Hematopoietic multipotent progenitor cell treated with erythropoietin and hydrocortisone succinate and interleukin-3 and kit ligand, for 4 days (in vitro differentiated cells): ENCODE measurements at regions not wholly inside any gene's neighbourhood (a gene's known extent, or its start where the extent isn't known, plus 50 kb on each side); places are given as distances from the start of the nearest gene placed in this dataset.
"Not testable (repeated sequence)": the region's sequence is repeated elsewhere in the genome, so short reads cannot be mapped to it uniquely, and the experiment has no call there.

Experiments
- DNase-seq: peaks from one replicate; pipeline ENCODE4 v3.0.0-alpha.2; 2015

DNA sequence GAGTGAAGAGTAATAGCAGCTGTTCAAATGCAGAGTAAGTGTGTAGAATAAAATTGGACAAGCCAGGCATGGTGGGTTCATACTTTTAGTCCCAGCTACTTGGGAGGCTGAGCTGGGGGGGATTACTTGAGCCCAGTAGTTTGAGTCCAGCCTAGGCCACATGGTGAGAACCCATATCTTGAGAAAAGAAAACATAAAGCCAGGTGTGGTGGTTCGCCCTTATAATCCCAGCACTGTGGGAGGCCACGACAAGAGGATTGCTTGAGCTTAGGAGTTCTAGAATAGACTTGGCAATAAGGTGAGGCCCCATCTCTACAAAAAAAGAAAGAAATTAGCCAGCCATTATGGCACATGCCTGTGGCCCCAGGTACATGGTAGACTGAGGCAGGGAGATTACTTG, 1241.1 kb downstream of the UQCRFS1 start:
- DNase-seq = no peak

DNA sequence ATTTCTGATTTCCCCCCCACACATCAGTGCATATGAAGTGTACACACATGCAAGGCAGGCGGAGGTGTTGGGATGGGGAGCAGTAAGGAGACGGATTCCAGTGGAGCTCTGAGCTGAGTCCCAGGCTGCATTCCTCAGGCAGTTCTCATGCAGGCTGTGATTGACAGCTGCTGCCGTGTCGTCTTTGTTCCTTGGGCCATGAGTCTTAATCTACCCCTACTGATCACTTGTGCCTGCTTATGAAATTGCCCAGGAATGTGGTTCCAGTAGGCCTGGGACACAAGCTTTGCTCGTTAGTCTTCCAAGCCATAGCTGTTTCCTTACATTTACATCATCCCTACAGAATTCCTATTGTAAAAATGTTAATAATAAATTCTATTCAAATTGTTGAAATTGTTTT, 1241.9 kb downstream of the UQCRFS1 start:
- DNase-seq = no peak

DNA sequence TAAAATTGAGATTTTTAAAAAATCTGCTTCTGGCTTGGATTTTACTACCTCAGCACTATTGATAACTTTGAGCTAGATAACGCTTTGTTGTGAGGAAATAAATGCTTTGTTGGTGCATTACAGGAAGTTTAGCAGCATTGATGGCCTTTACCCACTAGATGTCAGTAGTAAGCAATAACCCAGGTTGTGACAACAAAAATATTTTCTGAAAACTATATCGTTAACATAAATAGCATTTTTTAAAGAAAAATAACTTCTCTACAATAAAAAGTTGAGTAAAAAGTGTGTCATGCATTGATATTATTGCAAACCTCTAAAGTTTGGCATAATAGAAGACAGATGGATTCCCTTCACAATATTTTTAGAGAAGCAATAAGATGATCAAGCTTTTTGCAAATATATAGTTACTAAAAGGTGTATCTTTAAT, 1246.5 kb downstream of the UQCRFS1 start:
- DNase-seq = peak; percentile 33

DNA sequence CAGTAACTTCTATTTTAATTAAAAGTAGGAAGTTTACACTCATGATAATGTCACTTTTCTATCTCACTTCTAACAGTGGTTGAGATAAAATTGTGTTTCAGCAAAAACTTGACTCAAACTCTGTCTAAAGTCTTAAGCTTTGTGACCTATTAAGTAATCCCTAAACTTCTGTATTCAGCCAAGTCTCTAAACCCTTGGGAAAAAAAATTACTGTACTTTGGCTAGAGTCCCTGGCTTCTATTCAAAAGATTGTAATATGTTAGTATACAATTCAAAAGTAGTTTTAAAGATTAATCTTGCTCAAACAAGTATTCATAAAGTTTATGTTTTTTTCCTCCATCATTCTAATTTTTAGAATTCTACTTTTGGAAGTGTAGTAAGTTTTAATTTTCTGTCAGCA, 1248.8 kb downstream of the UQCRFS1 start:
- no peak for DNase-seq

DNA sequence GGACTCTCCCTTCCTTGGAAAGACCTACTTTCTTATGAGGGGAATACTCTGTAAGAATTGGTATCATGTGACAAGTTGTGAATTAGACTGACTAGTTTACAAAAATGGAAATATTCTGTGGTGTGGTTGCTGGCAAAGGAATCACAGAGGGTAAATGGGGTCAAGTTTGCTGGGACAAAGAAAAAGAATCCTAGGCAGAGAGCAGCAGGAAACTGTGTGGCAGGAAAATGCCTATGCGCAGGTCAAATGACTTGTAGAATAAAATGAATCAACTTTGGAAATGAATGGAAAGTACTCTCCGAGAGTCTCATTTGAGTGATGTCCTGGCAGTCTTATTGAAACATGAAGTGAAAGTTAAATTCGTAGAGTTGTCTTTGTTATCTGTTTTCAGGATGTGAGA, 1250.7 kb downstream of the UQCRFS1 start:
- DNase-seq = no peak

DNA sequence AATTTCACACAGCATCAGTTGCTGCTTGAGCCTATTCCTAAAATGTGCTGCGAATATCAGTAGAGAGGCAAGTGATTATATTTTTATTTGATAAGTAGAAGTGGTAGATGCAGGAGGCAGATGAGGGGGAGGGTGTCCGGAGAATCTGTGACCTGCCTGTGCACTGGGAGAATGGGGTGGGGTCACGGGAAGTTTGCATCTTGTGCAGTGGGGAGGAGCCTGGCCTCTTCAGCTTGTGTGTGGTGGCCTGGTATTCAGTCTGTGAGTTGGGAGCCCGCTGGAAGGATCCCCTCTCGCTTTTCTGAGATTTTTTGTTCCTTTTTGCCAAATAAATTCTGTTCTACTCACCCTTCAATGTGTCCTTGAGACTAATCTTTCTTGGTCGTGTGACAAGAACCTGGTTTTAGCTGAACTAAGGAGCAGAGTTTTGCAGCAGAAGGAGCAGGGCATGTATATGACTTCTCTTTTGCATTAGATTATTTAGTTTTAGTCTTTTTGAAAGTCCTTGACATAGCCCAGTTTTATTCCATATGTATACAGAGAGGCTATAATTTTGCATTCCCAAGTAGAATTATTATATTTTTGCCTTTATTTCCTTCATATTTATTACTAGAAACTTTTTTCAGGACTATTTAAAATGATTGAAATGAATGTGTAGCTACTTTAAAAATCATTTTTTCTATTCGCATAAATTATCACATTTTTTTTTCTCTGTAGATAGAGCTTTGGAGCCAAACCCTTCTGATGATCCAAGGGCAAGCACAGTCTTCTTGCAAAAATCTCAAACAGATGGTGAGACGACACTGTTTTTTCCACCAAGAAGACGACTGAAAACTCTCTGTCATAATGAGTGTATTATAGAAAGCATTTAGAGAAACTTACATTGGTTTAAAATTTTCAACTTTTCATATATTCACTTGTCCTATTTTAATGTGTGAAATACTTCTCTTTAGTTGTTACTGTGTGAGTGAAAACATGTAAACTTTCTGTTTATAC, 1257.2 kb downstream of the UQCRFS1 start:
- DNase-seq = no peak

DNA sequence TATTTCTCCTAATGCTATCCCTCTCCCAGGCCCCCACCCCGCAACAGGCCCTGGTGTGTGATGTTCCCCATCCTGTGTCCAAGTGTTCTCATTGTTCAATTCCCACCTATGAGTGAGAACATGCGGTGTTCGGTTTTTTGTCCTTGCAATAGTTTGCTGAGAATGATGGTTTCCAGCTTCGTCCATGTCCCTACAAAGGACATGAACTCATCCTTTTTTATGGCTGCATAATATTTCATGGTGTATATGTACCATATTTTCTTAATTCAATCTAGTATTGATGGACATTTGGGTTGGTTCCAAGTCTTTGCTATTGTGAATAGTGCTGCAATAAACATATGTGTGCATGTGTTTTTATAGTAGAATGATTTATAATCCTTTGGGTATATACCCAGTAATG, 1270.3 kb downstream of the UQCRFS1 start:
- DNase-seq = not testable (repeated sequence)

DNA sequence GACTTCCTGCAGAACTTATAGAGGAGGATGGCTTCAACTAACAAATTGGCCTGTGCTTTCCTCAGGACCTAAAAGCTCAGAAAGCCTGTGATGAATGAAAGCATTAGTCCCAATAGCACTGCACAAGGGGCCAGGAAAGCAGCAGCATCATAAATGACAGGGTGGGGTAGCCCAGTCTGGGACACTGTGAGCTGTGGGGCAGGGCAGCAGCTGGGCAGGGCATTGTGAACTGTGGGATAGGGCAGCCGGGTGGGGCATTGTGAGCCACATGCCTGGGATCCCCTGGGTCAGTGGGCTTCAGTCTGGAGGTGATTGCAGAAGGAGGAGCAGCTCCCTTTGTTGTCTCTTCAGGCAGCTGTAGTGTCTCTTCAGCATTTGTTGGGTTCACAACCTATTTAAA, 1276.8 kb downstream of the UQCRFS1 start:
- no peak for DNase-seq

DNA sequence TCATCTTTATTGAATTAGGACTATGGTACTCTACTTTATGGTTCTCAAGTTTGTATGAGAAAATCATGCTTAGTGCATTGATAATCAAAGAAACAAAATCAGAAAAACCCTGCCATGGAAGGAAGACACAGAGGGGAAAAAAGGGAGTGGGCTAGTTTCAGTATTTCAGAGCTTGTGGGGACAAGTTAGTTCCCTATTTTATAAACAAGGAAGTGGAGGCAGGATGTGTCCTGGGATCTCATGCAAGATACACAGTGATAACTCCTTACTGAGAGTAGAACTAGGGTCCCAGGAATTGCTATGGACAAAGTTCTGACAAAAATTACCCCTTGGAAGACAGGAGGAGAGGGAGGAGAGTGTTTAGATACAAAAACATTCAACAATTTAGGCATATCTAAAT, 1277.3 kb downstream of the UQCRFS1 start:
- no peak for DNase-seq

DNA sequence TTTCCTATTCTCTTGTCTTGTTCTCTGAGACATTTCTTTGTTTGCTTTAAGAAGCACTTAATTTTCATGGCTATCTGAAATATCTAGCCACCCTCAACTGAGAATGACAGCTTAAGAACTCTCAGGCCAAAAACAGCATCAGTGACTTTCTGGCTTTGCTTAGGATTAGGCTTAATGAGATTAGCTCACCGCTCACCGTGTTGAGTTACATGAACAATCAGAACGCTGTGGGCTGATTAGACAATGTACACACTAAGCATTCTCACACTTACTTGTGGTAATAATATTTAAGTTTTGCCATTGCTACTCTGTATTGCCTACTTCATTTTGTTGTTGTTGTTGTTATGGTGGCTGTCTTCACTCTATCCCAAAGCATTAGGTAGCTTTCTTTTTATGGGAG, 1283.6 kb downstream of the UQCRFS1 start:
- DNase-seq = no peak

DNA sequence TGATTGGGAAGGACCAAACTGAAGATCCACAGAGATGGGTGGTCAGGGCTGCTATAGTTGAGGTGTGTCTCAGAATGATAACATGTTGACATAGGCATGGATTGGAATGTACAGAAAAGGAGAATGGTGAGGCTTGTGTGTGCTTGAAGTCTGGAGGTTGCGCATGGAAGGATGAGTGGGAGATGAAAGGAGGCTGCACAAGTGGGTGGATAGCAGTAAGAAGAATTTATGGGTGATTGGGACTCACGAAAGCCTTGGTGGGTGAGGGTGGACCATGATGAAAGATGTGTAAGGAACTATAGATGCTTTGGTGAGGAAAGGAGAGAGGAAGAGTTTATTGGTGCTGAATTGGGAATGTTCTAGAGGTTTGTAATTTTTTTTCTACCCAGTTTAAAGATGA, 1287.7 kb downstream of the UQCRFS1 start:
- DNase-seq = no peak

DNA sequence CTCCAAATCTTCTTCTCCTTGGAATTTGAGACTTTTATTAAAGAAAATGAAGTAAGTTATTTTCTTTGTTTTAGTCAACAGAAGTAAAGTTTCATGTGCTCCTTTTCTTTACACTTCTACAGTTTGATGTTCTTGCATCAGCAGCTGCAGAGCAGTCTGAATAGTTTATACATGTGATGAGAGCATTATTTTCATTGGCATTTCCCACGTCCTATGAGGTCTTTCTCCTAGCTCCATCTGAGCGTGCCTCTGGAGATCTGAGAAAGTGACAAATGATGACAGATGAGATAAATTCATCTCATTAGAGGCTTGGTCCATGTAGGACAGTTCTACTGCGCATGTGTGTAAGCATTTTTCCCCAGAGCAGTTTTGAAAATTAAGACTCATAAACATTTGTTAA, 1290.0 kb downstream of the UQCRFS1 start:
- DNase-seq = no peak

DNA sequence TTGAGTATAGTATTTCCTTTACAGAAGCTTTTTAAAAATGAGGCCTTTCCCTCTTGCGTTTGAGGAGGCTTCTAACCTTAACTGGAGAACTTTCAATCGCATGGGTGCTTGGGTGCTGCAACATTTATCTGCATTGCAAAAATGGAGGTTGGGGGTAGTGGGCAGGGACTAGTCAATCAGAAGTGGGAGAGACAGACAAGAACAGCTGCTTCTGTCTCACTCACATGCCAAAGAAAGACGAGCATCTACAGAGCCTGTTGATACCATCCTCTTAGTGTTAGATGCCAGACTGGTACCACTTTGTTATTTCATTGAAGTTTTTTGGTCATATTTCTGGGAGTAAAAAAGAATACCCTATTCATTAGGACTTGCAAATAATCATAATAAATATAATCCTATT, 1292.2 kb downstream of the UQCRFS1 start:
- DNase-seq = no peak

DNA sequence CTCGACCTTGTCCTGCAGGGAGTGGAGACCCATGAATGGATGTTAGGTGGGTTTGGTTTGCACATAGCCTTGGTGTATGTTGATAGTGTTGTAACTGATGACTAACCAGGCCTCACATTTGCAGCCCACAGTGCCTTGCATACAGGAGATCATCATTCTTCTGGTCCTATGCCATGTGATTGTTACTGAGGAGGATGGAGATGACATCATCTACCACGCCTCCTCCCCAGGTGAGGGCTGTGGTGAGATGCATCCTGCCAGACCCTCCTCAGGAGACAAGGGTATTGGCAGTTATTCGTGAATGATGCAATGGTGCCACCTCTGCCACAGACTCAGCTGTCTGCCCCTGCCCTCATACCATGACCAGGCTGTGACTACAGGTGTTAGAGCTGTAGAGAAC, 1294.1 kb downstream of the UQCRFS1 start:
- no peak for DNase-seq

DNA sequence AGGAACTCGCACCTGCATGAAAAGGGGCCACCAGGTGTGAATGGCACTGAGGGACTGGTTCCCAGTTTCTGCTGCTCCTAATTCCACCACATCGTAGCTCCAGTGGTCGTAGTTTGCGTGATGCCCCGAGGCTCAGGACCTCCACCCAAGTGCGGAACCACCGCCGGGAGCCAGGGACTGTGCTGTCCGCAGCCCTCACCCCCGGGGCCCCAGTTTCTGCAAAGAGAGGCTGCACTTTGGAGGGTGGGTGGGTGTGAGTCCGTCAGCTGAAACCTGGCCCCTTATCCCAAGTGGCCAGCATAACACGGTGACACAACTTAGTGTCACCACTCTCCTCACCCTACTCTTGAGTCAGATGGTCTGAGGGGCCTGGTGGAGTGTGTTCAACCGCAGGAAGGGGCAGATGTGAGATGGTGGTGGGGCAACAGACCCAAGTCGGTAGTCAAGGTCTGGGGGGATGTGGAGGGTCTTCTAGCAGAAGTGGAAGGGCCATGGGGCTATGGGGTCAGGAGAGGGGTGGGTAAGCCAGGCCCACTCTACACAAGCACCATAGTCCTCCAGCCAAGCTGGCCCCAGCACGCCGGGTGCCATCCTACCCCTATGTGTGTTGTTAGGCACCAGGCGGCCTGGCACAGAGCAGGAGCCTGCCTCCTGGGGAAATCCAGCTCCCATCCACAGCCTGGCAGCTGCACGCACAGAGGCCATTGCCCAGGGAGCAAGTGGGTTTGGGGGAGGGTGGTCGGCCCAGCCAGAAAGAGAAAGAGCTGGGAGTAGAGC, 1301.6 kb downstream of the UQCRFS1 start:
- DNase-seq = no peak

DNA sequence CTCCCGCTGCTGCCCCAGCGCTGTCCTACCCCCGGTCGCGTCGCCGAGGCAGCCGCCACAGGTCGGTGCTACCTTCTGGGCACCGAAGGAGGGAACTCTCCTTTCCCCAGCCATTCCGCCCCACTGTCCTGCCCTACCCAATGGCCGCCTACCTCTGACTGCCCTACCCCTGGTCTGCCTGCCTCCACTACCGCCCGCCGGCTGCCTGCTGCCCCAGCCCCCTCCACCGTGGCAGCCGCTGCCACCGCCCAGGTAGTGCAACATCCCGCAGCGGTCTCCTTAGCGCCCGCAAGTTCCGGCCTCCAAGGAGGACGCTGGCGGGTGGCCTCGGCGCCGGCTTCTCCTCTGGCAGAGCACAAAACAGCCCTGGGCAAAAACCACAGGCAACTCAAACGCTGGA, 1303.1 kb downstream of the UQCRFS1 start:
- DNase-seq = no peak

DNA sequence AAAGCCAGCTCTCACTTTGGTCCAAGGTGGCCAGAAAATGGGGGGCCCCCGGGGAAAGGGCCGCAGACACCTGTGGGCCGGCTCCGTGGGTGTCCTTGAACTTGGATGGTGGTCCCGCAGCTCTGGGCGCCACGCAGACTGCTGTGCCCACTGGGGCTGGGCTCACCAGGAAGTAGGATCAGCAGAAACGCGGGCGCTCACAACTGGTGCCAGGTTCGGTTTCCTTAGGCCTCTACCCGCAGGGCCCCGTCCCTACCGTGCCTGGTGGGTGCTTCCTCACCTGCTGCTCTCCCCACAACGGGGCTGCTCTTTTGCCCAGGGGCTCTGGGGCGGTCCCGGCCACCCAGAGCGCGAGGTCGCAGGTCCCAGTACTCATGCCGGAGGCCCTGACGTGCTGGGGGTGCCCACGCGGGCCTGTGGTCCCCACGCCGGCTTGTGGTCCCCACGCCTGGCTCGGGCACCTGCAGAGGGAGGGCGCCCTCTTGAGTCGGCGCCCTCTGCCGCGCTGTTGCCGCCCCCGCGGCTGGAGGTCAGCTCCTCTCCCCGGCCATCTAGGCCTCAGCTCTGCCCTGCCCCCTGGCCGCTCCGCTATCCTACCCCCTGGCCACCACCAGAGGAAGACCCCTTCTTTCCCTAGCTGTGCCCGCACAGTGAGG, 1303.6 kb downstream of the UQCRFS1 start:
- no peak for DNase-seq

DNA sequence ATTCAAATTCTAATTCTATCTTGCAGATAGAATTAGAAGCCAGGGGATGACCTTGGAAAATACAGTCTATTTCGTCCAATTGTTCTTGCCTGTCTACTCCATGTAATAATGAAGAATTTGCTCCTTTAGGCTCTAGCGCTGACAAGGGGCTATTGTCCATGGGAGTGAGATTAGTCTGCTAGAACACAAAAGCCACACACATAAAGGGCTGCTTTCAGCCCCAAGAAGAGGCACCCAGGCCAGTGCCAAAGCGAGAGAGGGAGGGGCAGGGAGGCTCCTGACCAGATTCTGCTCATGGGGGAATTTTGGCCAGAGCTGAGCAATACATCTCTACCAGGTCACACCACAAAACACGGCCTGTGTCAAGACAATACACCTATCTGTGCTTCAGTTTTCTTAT, 1306.9 kb downstream of the UQCRFS1 start:
- DNase-seq = no peak

DNA sequence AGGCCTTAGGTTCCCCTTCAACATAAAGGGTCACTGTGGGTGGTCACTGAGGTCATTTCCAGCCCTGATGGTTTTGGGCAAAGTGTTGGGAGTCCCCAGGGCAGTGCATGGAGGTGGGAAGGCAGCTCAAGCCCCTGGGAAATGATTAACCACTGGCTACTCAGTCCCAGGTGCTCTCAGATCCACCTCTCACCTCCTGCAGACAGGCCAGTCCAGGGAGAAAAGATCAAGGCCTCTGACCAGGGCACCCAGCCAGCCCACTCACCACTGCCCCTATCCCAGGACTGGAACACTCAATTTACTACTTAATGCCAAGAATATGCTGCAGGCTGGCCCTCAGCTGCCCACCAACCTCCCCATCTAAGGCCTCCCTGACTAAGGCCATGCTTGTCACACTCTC, 1307.9 kb downstream of the UQCRFS1 start:
- no peak for DNase-seq

DNA sequence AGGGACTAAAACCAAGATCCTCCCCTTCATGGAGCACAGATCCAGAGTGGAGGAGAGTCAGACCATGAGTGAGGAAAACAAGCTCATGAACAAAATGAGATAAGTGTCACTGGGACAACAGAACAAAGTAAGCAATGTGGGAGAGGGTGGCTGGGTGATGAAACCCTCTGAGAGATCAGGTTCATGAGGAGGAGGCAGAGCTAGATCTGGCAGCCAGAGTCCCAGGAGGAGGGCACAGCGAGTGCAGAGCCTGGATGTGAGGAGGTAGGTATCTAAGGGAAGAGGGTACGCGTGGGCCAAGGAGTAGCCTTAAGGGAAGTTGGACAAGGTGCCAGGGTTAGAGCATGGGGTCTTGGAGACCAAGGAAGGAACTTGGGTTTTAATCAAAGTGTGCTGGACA, 1311.9 kb downstream of the UQCRFS1 start:
- no peak for DNase-seq

DNA sequence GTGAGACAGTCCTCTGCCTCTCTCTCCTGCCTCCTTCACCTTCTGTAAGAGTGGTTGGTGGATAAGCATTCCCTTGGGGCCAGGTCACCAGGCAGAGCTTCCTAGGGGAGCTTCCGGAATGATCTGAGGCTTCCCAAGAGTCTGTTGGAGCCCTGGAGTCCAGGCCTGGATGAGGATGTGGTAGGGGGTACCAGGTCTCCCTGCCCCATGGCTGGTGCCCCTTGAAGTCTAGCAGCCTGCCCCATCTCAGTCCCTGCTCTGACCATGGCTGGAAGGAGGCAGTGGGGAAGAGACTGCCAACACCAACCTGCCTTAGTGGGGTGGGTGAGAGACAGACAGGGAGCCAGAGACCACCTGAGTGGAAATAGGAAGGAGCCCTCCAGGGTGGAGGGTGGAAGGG, 1316.9 kb downstream of the UQCRFS1 start:
- DNase-seq = no peak

DNA sequence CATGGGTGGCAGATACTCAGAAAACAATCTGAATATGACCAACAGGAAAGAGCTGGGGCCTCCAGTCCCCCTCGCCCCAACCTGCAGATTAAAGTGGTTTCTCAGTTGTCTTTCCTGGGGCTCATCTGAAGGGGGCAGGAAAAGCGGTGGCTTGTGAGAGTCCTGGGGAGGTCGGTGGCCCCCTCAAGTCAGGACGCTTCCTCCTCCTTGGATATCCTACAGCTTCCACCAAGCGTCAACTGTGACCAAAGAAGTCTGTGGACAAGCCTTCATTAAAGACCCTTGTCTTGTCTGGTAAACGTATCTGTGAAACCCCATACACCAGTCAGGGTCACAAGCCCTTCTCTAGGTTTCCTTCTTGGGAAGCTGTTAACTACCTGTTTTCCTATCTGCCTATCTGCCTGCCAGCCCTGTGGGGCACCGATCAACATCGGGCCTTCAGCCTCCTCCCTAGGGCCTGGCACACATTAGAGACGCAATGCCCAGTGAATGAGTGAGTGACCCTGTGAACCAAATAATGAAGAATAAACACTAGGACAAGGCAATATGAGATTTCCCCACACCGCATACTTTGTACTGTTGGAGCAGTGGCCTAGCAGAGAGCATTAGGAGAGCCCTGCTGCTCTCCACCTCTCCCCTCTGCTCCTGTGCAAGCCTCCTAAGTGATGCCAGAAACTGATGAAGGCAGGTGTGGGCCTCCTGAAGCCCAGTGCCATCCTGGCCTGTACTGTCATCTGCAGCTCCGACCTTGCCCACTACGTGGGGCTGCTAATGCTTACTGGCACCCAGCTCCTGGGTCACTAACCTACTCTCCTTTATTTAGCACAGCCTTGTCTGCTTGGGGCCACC, 1317.8 kb downstream of the UQCRFS1 start:
- DNase-seq = no peak

DNA sequence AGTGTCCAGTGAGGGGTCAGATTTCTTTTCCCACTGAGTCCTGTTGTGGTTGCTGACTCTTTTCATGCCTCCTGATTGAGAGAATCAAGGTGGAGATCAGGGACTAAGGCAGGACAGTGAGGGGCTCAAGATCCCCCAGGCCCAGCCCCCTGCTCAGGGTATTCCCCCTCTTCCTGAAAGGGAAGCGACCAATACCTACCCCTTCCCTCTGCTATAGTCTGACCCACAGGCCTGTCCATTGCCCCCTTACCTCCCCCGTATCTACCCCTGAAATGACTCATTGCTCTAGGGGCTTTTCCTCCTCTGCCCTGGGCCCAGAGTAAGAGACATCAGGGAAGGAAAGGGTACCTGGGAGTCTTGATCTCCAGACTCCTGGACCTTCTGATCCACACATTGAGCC, 1320.5 kb downstream of the UQCRFS1 start:
- no peak for DNase-seq
